ENCODE measurements at regions not wholly inside any gene's neighbourhood (a gene's known extent, or its start where the extent isn't known, plus 50 kb on each side); places are given as distances from the start of the nearest gene placed in this dataset.
"Not testable (repeated sequence)": the region's sequence is repeated elsewhere in the genome, so short reads cannot be mapped to it uniquely, and the experiment has no call there.

DNA sequence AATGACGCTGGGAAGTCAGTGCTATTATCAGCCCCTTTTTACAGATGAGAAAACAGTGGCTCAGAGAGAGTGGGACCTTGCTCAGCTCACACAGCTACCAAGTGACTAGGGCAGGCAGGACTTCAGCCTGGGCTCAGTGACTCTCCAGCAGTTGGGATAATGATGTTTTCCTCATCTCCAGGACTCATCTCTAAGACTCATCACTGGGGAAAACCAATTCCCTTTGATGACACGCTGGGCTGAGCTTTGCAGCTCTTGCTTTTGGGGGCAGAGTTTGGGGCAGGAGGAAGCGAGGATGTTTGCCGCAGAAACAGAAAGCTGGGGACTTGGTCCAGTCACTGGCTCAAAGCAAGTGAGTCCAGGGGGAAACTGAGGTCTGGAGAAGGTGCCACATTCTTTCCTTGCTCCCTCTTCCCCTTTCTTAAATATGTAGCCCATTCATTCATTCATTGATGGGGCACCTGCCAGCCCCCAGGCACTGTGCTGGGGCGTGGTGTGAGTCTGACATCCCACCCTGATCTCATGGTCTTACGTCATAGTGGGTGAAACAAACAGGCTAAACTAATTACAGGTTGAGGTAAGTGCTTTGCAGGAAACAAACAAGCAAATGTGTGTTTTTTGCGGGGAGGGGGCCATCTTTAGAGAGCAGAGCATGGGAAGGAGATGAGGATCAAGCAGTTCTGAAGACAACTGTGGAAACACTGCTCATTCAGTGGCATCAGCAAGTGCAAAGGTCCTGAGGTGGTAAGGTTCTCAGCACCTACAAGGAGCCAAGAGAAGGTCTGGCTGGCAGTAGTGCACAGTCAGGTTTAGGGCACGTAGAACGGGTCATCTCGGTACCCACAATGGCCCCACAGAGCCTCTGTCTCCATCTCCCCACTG, 74.4 kb upstream of the PMEPA1 start:
- no peak for DNase-seq (ENCODE audit: extremely low read depth in 1 of 2, low read depth in 1 of 2)

DNA sequence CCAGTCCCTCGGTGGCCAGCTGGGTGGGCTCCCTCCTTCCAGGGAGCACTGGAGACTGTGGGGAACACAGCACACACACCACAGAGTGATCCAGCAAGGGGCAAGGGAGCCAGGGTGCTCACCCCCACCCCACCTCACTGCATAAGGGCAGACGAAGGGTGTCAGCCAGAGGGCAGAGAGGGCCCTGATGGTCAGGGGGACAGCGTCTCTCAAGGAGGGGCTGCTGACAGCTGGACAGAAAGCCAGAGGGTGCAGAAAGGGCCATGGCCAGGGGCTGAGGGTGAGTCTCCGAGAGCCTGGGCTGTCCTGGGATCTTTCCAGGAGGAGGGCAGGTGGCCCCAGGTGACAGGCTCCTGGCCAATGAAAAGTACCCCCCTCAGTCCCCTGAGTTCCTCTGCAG, 73.4 kb upstream of the PMEPA1 start:
- DNase-seq (ENCODE audit: extremely low read depth in 1 of 2, low read depth in 1 of 2): no peak

DNA sequence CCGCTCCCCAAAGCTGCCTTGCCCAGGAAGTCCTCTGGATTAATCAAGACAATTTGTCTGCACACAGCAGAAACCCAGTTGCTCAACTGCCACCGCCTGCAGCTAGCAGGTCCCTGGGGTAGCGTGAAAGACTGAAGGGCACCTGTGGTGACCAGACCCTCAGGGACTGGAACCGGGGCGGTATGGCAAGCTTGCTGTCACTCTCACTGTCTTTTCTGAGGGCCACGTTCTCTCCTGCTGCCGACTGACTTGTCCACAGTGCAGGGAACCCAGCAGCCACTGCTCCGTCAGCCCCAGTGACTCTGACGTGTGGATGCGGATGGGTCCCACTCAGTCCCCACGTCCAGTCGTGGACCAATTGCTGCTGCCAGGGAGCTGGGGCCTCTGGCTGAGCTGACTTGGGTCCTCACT, 72.8 kb upstream of the PMEPA1 start:
- DNase-seq (ENCODE audit: extremely low read depth in 1 of 2, low read depth in 1 of 2): no peak

DNA sequence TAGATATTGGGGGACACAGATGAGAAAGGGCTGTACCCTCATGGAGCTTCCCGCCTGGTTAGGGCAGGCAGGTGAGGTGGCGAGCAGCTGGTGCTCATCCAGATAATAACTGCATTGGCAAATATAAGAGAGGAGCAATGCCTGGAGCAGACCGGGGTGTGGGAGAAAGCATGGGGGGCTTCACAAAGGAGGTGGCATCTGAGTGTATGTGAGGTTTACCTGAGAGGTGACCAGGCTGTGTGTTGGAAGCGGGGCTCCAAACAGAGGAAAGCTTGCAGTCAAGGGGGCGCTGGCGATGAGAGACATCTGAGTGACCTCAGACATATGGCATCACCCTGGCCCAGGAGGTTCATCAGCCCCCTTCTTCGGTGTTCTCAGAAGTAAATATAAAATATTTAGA, 72.1 kb upstream of the PMEPA1 start:
- DNase-seq (ENCODE audit: extremely low read depth in 1 of 2, low read depth in 1 of 2): no peak

DNA sequence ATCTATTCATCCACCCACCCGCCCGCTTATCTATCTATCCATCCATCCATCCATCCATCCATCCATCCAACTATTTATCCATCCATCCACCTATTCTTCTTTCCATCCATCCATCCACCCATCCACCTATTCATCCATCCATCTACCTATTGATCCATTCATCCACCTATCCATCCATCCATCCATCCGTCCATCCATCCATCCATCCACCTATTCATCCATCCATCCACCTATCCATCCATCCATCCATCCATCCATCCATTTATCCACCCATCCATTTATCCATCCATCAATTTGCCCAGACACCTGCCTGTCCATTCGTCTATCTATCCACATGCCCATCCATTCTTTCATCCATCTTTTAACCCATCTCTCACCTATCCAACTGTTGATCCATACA, 71.1 kb upstream of the PMEPA1 start:
- no peak for DNase-seq (ENCODE audit: extremely low read depth in 1 of 2, low read depth in 1 of 2)

DNA sequence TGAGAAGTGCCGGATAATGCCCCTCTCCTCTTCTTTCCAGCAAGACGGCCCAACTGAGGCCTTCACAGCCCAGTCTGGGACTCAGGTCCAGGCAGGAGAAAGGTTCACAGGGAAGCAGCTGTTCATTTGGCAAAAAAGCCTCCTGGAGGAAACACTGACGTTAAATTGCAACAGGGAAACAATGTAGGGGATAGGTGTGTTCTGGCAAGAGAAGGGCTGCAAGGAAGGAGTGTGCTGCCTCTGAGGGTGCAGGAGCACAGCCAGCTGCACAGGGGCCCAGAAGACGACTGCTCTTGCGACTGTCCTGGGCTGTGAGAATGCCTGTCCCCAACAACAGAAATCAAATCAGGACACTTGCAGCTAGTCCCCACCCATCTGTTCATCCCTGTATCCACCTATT, 70.6 kb upstream of the PMEPA1 start:
- DNase-seq (ENCODE audit: extremely low read depth in 1 of 2, low read depth in 1 of 2): no peak

DNA sequence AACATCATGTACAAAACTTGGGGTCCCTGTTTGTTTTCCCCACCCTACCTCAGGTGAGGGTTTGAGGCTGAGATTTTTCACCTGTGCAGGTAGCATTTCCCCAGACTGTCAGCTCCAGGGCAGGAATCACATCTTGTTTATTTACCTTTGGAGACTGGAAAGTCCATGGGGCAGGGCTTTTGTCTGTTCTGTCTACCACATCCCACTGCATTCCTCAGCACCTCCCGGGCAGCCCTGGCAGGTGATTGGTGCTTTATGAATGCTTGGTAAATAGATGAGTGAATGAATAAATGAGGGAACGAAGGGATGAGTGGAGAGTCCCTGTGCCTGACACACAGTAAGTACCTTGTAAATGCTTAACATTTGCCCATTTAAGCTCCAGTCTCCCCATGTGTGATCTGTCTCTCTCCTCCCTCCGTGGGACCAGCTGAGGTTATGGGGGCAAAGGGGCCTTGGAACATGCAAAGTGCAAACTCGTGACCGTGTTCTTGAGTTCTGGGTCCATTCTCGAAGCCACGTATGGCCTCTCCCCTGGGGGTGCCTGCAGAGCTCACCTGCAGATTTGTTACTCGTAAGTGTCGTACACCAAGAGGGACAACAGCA, 69.7 kb upstream of the PMEPA1 start:
- no peak for DNase-seq (ENCODE audit: extremely low read depth in 1 of 2, low read depth in 1 of 2)

DNA sequence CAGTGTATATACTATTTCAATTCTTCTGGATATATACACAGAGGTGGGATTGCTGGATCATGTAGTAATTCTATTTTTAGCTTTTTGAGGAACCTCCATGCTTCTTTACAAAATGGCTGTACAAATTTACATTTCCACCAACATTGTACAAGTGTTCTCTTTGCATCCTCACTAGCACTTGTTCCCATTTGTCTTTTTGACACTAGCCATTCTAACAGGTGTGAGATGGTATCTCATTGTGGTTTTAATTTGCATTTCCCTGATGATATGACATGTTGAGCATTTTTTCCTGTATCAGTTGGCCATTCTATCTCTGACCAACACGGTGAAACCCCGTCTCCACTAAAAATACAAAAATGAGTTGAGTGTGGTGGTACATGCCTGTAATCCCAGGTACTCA, 68.1 kb upstream of the PMEPA1 start:
- no peak for DNase-seq (ENCODE audit: extremely low read depth in 1 of 2, low read depth in 1 of 2)

DNA sequence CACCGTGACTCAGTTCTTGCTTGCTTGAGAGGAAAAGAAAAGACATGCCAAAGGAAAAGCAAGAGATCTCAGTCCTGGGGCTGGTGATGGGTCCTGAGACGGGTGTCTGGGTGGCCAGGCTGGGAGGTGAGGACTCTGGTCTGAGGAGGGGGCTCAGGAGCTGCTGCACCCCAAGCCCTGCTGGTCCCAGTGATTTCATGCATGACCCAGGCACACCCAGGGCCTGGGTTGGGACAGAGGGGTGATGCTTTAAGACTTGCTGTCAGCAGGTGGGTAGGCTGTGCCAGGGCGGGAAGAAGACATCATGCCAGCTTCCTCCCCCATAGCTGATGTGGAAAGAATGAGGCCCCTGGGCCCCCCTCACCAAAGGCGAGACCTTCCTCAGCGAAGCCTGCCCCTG, 65.1 kb upstream of the PMEPA1 start:
- no peak for DNase-seq (ENCODE audit: extremely low read depth in 1 of 2, low read depth in 1 of 2)

DNA sequence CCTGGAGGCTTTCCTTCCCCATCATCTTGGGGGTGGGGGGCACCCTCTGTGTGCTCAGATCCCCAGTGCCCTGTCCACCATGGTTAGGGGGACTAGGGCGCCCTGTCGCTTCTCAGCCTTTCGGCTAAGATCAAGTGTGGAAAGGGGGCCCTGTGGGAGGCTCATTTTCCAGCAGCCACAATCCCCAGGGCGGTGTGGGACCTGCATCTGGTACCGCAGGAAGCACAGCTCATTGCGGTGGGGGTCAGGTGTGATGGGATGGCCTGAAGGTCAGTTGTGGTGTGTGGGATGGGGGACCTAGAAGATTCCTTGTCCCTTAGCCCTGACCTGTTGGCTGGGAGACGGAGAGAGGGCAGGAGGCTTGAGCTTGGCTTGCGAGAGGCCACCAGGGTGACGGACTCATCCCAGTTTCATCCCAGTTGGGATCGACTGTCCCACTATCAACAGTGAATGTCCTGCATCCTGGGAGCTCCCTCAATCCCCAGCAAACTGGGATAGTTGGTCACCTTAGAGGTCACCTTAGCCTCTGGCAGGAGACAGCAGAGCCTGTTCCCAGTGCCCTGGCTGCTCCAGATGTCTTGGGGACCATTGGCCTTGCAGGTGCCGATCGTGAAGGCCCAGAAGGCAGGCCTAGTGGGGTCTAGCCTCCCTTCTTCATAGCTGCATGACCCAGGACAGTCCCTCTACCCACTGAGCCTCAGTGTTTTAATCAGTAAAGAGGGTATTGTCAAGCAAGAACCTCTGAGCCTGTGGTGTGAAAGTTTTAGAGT, 64.5 kb upstream of the PMEPA1 start:
- DNase-seq (ENCODE audit: extremely low read depth in 1 of 2, low read depth in 1 of 2): no peak

DNA sequence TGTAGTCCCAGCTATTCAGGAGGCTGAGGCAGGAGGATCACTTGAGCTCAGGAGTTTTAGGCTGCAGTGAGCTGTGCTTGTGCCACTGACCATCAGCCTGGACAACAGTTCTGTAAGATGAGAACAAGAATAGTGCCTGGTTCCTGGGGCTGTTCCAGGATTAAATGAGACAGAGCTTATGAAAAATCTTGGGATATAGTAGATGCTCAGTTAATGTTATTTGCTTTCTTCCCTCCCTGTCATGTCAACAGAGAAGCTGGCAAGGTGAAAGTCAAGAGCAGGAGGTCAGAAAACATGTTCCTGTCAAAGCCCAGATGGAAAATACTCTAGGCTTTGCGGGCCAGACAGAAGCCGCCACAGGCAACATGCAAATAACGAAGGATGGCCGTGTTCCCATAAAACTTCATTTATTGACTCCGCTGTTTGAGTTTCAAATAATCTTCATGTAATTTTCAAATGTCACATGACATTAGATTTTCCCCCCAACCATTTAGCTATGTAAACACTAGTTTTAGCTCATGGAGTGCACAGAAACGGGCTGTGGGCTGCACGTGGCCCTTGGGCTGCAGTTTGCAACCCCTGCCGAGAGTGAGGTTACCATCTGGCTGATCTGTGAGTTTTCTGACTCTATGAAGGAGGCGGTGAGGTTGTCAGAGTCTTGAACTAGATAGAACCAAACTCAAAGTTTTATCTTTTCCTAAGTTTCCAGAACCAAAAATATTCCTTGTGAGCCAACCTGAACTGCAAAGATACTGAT, 63.4 kb upstream of the PMEPA1 start:
- no peak for DNase-seq (ENCODE audit: extremely low read depth in 1 of 2, low read depth in 1 of 2)

DNA sequence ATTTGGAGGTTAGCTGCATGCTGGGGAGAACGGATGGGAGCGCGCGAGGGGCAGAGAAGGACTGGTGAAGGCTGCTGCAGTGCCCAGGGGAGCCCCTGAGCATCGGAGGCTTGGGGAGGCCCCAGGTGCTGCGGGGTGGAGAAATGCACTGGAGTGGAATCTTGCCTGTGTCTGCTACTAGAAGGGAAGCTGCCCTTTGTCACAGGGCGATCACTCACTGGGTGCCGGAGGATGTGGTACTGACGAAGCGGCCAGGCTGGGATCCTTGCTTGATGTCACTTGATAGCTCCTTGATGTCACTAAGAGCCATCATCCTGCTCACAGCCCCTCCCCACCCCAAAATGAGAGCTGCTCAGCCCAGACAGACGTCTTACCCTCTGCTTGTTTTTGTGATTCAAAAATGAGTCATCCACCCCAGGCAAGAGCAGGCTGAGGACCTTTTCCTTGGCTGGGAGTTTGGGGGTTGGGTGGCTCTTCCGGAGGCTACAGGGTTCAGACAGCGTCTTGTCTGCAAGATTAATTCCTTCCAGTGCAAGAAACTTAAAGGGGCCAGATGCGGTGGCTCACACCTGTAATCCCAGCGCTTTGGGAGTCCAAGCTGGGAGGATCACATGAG, 62.6 kb upstream of the PMEPA1 start:
- DNase-seq (ENCODE audit: extremely low read depth in 1 of 2, low read depth in 1 of 2): no peak

DNA sequence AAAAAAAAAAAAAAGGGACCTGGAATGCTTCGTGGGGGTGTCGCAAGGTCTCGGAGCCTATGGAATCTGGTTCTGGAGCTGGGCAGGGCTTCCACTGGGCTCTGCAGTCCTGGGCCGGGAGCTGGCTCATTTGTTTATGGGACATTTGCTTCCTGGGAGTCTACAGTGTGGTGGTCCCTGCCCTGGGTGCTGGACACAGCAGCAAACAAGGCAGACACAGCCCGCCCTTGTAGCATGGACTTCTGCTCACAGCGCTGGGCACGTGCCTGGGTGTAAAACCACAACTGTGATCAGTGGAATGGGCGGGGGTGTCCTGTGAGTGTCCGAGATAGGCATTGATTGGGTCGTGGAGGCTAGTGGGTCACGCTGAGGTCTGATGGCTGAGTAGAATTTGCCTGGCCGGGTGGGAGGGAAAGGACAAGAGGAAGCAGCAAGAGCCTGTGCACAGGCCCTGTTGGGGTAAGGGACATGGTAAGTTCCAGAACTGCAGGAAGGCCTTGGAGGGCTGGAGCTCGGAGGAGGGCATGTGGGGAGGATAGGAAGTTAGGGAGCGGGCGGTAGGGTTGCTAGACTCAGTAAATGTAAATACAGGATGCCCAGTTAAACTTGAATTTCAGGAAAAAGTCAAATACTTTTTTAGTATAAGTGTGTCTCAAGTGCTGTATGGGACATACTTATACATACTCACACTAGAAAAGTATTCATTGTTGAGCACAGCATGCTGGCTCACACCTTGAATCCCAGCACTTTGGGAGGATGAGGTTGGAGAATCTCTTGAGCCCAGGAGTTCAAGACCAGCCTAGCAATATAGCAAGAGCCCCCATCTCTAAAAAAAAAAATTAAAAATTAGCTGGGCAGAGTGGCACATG, 61.3 kb upstream of the PMEPA1 start:
- DNase-seq (ENCODE audit: extremely low read depth in 1 of 2, low read depth in 1 of 2): no peak

DNA sequence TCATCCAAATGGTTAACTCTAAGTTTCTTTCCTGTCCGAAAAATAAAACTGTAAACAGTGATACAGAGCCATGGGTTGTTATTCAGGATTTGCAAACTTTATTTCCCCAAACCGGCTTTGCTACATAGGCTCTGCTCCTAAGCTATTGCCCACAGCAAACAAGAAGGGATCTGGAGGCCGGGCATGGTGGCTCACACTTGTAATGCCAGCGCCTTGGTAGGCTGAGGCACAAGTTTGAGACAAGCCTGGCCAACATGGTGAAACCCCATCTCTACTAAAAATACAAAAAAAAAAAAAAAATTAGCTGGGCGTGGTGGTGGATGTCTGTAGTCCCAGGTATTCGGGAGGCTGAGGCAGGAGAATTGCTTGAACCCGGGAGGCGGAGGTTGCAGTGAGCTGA, 60.6 kb upstream of the PMEPA1 start:
- DNase-seq (ENCODE audit: extremely low read depth in 1 of 2, low read depth in 1 of 2): not testable (repeated sequence)

DNA sequence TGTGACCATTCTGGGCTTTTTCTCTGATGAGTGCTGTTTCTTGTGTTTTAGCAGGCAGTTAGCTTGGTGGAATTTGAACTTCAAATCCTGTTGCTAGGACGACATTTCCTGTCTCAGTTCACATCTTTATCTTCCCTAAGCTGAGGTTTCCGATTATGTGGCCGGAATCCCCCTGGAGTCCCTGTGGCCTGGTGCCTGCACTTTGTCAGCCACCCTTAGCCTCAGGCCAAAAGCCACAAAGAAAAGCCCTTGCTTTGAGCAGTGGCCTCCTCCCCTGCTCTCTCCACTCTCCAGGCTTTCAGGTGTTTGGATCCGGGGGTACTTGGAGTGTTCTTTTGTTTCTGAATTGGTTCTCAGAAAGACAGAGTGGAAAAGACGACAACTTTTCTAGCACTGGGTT, 59.9 kb upstream of the PMEPA1 start:
- DNase-seq (ENCODE audit: extremely low read depth in 1 of 2, low read depth in 1 of 2): no peak

DNA sequence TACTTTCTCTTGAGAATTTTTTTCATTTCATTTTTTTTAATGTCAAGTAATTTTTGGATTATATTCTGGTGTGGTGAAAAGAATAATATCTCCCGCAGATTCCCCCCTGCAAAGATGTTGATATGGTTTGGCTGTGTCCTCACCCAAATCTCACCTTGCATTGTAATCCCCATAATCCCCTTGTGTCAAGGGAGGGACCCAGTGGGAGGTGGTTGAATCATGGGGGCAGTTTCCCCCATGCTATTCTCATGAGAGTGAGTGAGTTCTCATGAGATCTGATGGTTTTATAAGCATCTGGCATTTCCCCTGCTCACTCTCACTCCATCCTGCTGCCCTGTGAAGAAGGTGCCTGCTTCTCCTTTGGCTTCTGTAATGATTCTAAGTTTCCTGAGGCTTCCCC, 58.7 kb upstream of the PMEPA1 start:
- DNase-seq (ENCODE audit: extremely low read depth in 1 of 2, low read depth in 1 of 2): no peak

DNA sequence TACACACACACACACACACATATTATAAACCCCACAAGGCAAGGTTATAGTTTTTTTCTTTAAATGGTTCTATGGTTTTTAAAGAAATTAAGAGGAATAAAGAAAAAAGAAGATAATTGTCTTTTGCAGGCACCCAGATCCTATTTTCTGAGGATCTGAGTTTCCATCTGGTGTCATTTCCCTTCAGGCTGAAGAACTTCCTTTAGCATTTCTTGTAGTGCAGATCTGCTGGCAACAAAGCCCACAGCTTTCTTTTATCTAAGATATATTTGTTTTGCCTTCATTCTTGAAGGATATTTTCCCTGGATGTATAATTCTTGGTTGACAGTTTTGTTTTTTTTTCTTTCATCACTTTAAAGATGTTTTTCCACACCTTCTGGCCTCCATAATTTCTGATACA, 57.6 kb upstream of the PMEPA1 start:
- DNase-seq (ENCODE audit: extremely low read depth in 1 of 2, low read depth in 1 of 2): no peak

DNA sequence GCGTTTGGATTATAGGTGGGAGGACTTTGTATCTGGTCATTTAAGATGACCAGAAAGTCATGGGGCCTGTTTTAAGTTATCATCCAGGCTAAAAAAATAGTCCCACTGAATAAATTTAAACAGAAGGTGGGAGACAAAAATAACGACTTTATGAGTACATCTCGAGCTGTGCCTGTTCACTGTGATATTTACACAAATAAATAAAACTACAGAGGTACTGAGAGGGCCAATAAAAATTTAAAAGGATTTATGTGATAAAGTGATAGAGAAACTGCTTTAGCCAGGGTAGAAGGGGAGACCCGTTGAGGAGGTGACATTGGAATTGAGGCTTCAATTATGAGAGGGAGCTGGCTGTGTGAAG, 53.4 kb upstream of the PMEPA1 start:
- no peak for DNase-seq (ENCODE audit: extremely low read depth in 1 of 2, low read depth in 1 of 2)

DNA sequence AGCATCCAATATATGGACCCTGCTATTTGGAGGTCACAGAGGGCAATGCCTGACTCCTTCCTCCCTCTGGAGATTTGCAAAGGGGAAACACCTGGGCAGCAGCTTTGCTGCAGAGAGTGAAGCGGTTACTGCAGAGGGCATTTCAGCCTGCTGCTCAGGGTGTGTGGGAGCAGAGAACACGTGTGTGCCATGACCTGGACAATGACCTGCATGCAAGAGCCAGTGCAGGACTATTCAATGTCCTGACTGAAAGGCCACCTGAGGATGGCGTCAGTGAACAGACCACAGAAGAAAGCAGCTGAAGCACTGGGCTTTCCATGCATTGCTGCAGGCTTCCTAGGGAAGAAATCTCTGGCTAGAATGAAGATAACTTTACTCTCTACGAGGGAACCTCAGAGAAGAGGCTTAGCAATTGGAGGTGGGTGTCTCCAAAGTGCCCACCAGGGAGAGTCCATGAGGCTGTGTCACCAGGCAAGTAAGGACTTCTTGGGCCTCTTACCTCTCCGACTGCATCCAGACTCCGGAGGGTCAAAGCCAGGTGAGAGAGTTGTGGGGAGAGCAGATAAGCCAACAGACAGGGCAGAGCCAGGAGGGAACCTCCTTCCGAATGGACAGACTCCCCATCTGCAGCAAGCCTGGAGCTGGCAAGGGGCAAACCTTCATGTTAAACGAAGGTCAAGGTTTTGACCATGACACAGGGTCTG, 52.9 kb upstream of the PMEPA1 start:
- no peak for DNase-seq (ENCODE audit: extremely low read depth in 1 of 2, low read depth in 1 of 2)

All from stimulated activated CD8-positive, alpha-beta memory T cell treated with anti-CD3 and anti-CD28 coated beads, Interleukin-7, amount 100 ng/mL, for 48 hours (primary cell).